NCI-H82 treated with DMSO at 0.1 percent for 48 hours (cell line): ENCODE measurements at regions not wholly inside any gene's neighbourhood (a gene's known extent, or its start where the extent isn't known, plus 50 kb on each side); places are given as distances from the start of the nearest gene placed in this dataset.
"Not testable (repeated sequence)": the region's sequence is repeated elsewhere in the genome, so short reads cannot be mapped to it uniquely, and the experiment has no call there.

Experiments
- DNase-seq: peaks from one replicate; lab custom pipeline; 2025; ENCODE audit not compliant: unreplicated experiment; lab: John Stamatoyannopoulos, UW

DNA sequence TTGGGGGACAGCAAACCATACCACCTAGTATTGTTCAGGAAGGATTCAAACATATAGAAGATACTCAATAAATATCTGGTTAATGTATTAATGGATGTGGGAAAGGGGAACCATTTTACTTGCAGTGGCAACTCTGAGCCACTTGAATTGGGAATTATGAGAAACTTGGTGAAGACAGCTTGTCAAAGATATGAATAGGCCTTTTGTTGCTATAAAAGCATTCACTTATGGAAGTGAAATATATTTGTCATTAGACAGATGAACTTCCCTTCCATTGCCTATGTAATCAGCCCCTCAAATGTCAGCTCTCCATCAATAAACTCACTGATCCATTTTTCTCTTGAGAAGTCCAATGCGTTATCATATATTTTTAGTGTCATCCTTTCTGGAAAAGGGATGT is 56.1 kb downstream of the GPR85 start:
- DNase-seq = no peak

DNA sequence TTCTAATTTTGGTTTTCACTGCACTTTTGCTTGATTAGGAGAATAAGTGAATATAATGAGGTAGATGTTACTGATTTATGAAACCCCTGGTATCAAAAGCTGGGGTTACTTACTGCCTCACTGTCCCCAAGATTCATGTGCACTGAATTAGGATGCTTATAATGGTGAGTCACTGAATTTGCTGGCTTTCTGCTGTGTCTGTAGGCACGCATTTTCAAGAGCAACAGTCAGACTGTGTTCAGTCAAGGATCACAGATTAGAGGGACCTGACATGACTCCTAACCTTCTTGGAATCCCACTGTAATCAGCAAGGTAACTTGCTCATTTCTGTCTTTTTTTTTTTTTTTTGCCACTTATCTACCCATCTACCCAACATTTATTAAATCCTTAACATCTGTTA is 59.7 kb downstream of the GPR85 start:
- no peak for DNase-seq

DNA sequence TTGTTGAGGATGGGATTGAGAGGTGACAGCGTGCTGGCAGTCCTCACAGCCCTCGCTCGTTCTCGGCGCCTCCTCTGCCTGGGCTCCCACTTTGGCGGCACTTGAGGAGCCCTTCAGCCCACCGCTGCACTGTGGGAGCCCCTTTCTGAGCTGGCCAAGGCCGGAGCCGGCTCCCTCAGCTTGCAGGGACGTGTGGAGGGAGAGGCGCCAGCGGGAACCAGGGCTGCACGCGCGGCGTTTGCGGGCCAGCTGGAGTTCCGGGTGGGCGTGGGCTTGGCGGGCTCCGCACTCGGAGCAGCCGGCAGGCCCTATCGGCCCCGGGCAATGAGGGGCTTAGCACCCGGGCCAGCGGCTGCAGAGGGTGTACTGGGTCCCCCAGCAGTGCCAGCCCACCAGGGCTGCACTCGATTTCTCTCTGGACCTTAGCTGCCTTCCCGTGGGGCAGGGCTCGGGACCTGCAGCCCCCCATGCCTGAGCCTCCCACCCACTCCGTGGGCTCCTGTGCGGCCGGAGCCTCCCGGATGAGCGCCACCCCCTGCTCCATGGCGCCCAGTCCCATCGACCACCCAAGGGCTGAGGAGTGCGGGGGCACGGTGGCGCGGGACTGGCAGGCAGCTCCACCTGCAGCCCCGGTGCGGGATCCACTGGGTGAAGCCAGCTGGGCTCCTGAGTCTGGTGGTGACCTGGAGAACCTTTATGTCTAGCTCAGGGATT is 69.3 kb downstream of the GPR85 start:
- not testable (repeated sequence) for DNase-seq

DNA sequence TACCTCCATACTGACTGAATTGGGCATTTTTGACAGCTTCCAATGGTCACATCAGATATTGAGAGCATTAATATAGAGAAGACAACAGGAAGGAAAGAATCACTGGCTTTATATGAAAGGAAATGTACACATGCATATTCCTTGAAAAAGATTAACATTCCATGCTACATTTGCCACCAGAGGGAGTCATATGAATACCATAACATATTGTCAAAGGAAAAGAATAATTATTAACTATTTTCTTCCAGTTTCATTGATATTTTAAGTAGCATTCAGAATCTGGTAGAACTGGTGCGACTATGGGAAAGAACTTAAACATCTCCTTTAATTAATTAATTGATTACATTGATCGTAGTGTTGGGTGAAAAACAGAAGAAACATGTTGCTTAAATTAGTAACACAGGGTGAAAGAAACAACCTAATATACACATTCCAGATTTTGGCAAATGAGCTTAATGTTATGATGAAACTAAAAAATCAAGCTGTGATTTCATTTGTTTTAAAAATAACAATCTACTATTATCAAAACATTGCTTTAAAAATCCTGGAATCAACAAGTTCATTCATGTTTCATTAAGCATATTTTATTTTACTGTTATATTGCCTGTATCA is 71.5 kb downstream of the GPR85 start:
- no peak for DNase-seq

DNA sequence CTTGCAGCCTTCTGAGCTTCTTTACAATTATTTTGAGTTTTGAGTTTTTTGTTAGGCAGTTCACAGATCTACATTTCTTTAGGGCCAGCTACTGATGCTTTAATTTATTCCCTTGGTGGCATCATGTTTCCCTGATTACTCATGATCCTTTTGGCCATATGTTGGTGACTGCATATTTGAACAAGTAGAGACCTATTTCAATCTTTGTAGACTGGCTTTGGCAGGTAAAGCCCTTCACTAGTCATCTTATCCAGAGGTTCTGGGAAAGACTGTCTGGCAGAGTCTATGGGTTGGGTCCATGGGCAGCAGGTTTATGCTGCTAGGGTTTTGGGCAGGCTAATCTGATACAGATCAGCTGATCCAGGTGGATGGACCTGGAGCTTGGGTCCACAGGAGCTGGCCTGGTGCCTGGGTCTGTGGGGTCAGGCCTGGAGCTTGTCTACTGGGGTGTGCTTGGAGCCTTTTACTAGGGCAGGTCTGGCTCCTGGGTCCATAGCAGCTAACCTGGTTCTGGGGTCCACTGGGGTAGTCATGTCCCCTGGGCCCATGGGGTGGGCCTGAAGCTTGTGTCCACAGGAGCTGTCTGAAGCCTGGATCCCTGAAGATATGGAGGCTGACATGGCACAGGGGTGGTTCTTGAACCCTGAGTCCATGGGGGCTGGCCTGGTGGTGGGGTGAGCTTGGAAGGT is 72.7 kb downstream of the GPR85 start:
- DNase-seq = no peak

DNA sequence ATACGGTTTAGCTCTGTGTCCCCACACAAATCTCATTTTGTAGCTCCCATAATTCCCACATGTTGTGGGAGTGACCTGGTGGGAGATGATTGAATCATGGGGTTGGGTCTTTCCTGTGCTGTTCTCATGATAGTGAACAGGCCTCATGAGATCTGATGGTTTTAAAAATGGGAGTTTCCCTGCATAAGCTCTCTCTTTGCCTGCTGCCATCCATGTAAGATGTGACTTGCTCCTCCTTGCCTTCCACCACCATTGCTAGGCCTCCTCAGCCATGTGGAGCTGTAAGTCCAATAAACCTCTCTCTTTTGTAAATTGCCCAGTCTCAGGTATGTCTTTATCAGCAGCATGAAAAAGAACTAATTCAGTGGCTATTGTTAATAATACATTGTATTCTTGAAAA is 73.8 kb downstream of the GPR85 start:
- DNase-seq = not testable (repeated sequence)

DNA sequence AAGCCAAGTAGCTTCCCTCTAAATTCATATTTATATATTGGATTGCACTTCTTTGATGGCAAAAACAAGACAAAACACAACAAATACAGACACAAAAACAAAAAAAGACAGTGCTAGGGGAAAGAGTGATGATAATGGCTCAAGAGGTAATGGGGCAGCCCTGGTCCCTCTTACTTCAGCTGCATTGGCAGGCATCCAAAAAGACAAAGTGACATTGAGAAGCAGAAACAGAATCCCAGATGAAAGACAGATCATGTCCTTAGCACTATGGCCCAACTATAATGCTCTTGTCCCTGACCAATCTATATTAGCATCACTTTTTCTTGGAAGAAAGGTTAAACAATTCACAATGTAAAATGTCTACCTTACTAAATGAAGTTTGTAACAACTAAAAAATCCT is 76.2 kb downstream of the GPR85 start:
- DNase-seq = no peak

DNA sequence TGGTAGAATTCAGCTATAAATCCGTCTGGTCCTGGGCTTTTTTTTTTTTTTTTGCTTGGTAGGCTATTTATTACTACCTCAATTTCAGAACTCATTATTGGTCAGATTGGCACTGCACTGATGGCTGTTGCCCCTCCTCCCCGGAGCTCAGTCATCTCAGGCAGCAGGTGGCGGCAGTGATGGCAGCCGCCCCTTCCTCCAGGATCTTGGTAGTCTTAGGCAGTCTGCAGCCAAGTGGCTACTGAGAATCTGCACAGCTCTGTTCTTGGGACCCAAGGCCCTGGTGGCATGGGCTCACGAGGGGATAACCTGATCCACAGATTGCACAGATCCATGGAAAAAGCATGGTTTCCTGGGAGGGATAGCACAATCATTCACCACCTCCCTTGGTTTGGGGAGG is 77.9 kb downstream of the GPR85 start:
- DNase-seq = no peak

DNA sequence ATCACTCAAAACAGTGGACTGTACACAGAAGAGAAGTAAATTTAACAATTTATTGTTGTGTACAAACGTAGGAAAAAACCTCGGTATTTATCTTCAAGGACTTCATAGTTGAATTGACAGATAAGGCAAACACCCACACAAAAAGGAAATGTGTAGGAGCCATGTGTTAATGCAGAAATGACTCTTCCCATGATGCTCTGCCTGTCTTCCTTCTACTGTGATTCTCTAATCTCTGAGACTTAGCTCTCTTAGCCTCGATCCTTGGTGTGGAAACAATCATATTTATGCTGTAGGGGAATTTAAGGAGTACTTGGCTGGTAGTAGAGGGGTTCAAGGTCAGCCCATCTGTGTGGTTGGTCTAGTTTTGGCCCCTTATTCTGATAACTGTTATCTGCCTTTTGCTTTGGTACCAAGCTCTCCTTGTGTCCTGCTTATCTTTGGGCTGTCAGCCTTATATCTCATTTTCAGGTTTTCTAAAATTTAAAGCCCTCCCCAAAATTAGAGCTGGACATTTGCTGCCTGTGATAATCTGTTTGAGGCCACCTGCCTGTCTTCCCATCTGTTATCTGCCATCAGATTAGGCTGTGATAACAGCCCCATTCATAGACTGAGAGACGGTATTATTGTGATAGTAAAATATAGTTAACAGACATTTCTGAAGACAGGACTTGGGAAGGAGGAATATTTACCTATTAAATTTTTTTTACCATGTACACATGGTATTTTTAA is 81.7 kb downstream of the GPR85 start:
- DNase-seq = peak; percentile 40

DNA sequence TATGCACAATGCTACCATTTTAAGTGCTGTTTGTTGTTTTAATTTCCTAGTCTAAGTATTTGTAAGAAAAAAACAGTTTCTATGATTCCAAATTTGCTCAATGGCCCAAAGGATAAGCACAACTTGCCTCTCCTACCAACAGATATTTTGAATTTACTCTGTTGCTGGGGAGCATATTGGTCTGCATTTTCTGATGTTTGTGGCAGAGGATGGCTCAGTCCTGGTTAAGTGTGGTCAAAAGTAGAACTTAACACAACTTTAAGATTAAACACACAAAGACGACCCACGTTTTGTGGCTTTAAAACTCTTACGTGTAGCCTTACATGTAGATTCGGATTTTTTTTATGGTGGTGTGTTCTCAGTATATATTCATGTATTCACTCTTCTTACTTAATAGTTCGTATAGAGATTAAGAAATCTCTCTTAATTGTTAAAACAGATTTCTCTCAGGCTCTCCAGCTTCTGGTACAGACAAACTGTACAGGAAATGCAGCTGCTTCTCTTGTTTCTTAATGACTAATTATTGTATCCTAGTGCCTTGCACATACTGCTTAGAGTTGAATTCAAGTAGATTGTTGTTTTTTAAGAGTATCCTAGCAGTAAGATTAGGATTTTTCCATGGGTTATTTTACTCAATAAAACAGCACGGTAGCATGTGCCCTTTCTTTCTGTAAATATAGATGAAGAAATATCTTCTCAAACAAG is 86.2 kb downstream of the GPR85 start:
- DNase-seq = no peak

DNA sequence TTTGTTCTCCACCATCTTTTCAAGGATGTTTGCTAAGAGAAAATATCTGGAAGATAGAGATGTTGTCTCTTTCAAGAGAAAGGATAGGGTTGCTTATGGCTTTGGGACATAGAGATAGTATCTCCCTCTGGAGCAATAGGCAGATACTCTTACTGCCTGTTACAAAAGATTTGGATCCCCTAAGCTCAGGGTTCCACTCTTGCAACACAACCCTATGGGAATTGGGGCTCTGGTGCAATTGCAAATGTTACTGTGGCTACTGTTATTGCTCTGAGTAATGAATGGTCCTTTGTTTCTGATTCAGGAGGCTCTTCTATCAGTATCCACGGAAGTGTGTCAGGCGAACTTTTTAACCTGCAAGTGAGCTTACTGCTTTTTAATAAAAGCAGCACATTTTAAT is 88.8 kb downstream of the GPR85 start:
- no peak for DNase-seq

DNA sequence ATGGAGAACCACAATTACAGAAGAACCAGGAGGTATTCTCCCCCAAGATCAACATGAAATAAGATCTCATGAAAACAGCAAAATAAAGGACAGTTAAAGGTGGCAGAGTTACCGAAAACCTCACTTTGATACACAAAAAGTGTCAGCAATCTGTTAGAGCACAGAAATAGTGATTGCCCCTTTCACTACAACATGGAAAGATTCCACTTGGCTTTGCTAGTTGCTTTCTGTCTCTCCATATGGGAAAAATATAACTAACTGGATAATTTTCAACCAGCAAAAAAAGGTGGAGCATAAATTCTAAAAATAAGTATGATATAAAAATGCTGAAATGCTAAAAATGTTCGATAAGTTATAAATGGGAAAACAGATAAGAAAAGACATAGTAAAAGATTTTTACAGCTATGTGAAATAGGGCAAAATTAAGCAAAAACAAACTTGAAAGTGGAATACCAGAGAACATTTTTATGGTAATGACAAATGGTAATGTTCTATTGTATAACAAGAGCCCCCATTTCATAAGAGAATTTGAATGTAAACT is 90.2 kb downstream of the GPR85 start:
- DNase-seq = no peak

DNA sequence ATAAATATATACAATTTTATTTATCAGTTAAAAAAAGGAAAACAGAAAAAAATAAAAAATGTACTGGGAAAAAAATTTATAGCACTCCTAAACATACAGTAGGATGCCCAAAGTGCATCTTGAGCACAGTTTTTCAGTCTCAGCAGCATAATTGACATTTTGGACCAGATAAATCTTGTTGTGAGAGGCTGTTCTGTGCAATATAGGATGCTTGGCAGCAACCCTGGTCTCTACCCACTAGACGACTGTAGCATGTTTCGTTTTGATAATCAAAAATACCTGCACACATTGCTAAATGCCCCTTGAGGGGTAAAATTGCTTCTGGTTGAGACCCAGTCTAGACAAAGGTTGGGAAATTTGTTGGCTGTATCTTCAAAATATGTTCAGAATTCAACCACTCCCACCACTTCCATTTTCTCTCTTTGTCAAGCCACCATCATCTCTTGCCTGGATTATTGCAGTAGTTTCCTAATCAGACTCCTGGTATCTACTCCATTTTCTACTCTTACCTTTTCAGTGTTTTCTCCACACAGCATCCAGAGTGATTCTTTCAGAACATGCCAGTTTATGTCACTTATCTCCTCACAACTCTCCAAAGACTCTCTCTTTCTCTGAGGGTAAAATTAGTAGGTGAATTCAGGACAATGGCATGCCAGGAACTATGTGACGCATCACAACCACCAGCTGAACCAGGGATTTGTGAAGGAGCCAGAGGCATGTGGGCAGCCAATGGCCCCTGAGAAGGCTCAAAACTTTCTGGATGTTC is 91.4 kb downstream of the GPR85 start:
- DNase-seq = no peak

DNA sequence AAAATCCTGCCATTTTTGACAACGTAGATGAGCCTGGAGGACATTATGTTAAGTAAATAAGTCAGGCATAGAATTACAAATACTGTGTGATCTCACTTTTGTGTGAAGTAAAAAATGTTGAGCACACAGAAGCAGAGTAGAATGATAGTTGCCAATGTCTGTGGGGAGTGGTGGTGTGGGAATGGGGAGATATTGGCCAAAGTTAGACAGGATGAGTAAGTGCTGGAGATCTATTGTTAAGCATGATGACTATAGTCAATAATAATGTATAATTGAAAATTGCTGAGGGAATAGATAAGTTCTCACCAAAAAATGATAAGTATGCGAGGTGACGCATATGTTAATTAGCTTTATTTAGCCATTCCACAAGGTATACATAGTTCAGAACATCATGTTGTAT is 92.0 kb downstream of the GPR85 start:
- no peak for DNase-seq

DNA sequence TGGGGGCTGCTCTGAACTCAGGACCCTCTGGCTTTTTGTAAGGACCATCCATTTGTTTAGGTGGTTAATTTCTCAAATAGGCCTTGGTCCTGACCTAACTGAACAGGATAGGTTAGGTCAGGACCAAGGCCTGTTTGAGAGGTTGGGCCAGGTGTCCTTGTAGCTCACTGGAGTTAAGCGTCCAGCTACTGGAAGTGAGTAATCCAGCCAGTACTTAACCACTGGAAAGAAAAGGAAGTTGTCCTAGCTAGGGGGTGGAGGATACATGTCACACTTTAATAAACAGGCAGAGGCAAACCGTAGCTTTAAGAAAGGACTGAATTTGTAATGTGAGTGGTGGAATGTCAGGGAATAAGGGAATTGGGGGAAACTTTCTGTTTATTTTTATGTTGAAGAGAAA is 96.0 kb downstream of the GPR85 start:
- no peak for DNase-seq

DNA sequence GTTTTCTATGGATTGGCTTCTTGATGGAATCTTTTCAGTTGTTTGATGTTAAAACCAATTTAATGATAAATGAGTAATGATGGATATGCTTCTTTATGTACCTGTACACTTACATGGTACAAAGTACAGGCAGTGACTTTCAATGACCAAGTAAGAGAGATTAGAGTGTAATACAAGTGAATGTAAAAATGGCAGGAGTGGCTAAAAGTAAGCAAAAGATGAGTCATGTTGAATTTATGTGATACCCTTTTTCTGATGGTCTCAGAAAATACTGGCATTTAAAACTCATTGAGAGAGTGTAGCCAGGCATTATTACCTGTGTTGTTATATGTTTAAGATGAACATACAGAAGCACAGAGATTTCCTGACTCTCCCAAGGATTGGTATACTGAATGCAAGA is 97.1 kb downstream of the GPR85 start:
- no peak for DNase-seq

DNA sequence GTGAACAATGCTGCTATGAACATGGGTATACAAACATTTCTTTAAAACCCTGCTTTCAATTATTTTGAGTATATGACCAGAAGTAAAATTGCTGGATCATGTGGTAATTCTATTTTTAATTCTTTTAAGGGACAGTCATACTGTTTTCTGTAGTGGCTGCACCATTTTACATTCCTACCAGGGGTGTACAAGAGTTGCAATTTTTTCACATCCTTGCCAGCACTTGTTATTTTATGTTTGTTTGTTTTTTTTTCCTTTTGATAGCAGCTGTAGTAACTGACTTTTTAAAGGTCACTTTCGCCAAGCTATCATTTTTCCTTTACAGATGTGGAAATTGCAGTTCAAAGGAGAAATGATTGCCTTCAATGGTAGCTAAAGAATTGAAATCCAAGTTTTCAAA is 99.5 kb downstream of the GPR85 start:
- DNase-seq = no peak

DNA sequence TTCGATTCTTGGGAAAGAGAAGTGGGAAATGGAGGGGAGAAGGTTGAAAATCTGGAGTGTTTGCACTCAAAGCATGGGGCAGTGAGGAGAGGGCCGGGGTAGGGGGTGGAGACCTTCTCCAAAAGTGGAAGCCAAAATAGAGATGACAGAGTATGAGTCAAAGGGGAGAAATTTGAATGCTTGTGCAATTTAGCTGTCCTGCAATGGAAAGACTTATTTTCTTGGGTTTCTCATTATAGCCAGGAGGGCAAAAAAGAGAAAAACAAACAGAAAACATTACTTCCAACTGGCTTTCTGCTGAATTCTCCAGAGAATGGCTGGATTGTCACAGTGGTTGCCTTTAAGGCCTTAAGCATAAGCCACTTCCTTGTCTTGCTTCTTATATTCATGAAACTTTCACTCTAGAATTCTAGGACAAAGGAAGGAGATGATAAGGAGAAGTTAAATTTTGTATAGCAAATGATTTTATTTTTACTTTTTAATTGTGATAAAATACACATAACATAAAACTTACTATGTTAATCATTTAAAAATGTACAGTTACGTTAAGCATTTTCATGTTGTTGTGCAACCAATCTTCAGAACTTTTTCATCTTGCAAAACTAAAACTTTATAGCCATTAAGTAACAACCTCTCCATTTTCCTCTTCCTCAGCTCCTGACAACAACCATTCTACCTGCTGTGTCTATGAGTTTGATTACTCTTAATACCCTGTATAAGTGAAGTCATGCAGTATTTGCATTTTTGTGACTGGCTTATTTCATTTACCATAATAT is 100.2 kb downstream of the GPR85 start:
- DNase-seq = no peak

DNA sequence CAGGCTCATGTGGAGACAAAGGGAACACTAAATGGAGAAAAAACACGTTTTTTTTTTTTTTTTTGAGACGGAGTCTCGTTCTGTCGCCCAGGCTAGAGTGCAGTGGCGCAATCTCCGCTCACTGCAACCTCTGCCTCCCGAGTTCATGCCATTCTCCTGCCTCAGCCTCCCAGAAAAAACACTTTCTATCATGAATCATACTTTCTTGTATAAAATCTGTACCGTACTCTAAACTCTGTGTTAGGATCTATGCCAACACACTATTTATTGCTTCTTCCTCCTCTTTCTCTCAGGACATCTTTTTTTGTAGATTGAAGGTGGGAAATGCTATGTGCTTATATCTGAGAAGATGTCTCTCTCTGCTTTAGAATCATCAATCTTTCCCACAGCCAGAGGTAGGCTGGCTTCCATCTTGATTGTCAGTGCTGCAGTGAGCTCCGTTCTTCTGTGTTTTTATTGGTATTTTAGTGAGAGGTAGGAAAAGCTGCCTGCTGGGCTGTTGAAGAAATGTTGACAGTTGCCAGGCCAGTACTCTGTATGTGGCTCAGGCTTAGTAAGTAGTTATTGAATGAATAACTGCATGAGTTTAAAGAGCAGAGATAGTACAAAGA is 101.1 kb downstream of the GPR85 start:
- no peak for DNase-seq
